Endothelial cell of umbilical vein (primary cell): ENCODE measurements at regions not wholly inside any gene's neighbourhood (a gene's known extent, or its start where the extent isn't known, plus 50 kb on each side); places are given as distances from the start of the nearest gene placed in this dataset.

Experiments
- EZH2 ChIP-seq: IDR thresholded peaks from 2 replicates; pipeline ENCODE4 v1.6.1; 2012; ENCODE audit warnings: borderline replicate concordance, low read depth, mild to moderate bottlenecking, moderate library complexity, low read length, inconsistent platforms; ENCODE audit not compliant: severe bottlenecking
- POLR2A ChIP-seq: IDR thresholded peaks from 2 replicates; pipeline ENCODE4 v1.6.1; 2012; ENCODE audit warnings: low read depth, mild to moderate bottlenecking, control low read depth, low read length
- TF ChIP-seq, protein P1 (sequence below), 2 donors: IDR thresholded peaks; 1 replicate in 1 of 2; 2 replicates in 1 of 2; pipeline ENCODE4 v1.5.1; 2011; ENCODE audit warnings: low read length in 2 of 2, mild to moderate bottlenecking in 2 of 2, moderate library complexity in 2 of 2, control low read depth in 1 of 2, inconsistent platforms in 1 of 2, low read depth in 1 of 2; ENCODE audit not compliant: insufficient read depth in 1 of 2; ENCODE audit errors: extremely low read depth in 1 of 2

DNA sequence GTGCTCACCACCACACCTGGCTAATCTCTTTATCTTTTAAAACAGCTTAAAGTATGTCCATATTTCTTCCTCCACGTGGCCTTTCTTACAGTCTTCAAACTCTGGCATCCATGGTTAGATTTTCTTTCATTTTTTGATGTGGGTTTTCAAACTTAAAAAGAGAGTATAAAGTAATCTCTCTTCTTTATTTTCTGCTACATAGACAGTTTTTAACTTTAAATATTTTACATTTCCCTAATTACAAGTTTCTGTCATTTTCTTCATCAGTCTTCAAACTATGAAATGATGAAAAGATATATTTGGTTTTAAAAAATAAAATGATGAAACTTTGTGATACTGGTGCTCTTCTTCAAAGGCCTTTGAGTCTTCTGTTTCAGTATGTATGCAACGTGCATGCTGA, 143.5 kb upstream of the ESRRG start:
- TF ChIP-seq, protein P1, sequence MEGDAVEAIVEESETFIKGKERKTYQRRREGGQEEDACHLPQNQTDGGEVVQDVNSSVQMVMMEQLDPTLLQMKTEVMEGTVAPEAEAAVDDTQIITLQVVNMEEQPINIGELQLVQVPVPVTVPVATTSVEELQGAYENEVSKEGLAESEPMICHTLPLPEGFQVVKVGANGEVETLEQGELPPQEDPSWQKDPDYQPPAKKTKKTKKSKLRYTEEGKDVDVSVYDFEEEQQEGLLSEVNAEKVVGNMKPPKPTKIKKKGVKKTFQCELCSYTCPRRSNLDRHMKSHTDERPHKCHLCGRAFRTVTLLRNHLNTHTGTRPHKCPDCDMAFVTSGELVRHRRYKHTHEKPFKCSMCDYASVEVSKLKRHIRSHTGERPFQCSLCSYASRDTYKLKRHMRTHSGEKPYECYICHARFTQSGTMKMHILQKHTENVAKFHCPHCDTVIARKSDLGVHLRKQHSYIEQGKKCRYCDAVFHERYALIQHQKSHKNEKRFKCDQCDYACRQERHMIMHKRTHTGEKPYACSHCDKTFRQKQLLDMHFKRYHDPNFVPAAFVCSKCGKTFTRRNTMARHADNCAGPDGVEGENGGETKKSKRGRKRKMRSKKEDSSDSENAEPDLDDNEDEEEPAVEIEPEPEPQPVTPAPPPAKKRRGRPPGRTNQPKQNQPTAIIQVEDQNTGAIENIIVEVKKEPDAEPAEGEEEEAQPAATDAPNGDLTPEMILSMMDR (IDR thresholded peaks at IDR 0.05; ENCODE audit: extremely low read depth in 1 of 2, insufficient read depth in 1 of 2, low read depth in 1 of 2, low read length in 2 of 2), result no peak
- TF ChIP-seq POLR2A (no peak), EZH2 (no peak)
